HG03139 (cell line): ENCODE measurements at regions not wholly inside any gene's neighbourhood (a gene's known extent, or its start where the extent isn't known, plus 50 kb on each side); places are given as distances from the start of the nearest gene placed in this dataset.

ENCODE experiments used
- ATAC-seq: cut with Tn5 transposase; IDR thresholded peaks from one replicate; pipeline ENCODE4 v1.9.1; 2021; ENCODE audit not compliant: unreplicated experiment

DNA sequence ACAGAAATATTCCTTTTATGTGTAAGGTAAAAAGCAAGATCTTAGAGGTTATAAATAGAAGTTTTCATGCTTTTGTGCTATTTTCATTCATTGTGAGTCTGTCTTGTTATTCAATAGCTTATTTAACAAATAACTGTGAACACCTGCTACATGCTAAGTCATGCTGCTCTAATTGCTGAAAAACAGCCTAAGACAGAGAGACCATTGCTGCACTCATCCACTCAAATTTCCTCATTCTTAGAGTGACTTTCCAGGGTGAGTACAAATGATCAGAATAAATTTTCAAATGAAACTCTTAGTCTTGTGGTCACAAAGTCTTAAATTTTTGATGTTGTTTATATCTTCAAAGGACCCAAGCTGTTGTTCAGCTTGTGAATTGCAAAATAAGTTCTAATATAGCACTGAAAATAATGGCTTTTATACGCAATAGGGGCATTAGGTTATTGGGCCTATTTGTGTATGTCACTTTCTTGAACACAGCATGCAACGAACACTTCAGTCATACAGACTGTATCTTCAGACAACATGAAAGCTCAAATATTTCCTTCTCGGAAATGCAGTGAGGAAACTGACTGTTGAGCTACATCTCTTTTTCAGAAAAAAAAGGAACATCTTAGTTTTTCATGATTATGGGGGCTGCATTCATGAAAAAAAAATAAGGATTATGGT is 247.9 kb upstream of the PCDH15 start:
- no peak for ATAC-seq

DNA sequence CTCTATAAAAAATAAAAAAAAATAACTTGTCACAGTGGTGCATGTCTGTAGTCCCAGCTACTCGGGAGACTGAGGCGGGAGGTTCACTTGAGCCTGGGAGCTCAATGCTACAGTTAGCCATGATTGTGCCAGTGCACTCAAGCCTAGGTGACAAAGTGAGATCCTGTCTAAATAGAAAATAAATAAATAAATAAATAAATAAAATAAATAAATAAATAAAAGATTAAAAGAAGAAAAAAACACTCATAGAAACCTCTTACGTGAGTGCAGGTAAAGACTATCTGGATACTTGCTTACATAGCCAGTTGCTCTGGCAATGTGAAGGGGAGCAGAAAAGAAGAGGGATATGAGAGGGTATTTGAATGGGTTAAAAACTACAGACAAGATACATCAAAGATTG is 242.5 kb upstream of the PCDH15 start:
- ATAC-seq: no peak

DNA sequence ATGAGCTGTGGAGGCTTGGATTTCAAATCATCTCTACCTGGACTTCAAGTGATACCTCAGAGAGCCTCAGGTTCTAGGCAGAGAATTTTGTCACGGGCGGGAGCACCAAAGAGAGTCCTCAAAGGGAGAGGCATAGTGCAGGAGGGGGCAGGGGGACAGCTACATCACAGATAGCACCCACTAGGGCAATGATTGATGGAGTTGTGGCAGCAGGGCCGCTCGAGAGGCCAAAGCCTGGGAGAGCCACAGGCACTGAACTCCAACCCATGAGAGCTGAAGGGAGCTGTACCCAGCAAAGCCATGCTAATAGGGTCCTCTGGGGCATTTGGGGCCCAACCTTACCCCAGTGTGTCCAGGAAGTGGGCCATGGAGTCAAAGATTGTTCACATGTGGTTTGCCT is 232.0 kb upstream of the PCDH15 start:
- no peak for ATAC-seq

DNA sequence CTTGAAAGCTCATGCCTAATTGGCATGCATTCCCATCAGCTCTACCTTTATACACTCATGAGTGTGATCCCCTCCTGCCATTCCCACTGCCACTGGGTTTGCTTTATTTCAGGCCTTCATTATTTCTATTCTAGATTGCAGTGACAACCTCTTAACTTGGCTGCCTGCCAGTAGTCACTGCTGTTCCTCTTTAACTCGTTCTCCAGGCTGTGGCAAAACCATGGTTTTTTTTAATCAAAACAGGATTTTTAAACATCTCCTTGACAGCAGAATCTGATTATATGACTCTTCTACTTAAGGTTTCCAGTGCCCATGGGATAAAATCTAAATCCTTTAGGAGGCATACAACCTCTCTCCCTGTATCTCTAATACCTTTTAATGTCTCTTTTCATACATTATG is 223.7 kb upstream of the PCDH15 start:
- no peak for ATAC-seq

DNA sequence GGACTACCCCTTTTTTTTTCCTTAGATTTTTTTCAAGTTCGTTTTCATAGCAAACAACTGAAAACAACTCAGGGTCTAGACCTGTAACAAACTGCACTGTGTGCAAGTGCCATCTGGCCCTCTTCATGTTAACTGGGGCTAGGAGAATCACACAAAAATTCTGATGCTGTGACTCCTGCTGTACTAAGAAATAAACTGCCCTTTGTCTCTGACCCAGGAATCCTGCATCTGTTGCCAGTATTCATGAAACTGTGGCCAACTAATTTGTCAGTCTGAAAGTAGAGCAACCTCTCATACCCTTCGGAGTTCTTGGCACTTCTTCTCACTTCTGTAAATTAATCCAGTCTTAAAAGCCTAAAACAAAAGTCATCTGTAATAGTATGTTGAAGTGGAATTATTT is 218.4 kb upstream of the PCDH15 start:
- ATAC-seq: no peak

DNA sequence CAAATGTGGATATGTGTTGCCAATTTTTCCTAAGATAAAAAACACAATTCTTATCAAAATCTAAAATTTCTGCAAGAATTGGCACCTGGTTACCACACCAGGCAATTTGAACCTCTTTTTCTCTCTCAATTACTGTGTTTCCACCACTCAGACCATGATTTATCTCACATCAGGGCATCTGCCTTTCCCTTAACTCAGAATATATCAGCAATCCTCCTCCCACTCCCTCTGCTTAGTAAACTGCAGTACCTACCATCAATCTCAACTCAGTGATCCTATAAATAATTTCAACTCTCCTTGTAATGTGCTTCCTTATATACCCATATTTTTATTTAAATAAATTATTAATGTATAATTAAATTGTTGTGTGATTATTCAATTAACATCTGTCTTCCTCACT is 212.3 kb upstream of the PCDH15 start:
- ATAC-seq: no peak

DNA sequence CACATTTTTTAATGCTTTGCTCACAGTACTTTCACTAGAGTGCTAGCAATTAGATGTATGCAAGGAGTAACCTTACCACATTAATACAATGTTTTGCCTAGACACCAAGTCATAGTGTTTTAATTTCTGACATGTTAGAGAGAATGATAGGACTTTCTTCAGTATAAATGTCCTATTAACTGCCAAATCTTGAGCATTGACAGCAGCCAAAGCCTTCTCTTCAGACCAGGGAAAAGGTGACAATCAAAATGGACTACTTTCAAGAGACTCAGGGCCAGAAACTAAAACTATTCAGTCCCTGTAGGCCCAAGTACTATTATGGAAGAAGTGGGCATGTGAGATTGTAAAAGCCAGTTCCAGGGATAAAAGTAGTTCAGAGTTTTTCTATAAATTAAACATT is 201.4 kb upstream of the PCDH15 start:
- no peak for ATAC-seq

DNA sequence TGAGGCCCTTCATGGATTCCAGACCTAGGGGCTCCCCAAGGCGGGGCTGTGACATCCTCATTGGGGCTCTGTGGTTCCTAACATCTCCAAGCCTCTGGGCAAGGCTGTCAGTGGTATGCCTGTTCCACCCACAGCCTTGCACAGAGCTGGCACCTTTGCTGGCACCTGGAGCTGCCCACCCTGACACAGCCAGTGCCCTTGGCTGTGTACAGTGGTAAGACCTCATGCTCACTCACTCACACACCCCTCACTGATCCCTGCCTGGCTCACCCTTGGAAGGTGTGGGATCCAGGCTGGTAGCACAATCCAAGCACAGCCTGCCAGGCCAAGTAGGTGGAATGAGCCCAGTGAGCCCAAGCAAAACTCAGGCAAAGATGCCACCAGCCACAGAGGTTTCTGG is 200.4 kb upstream of the PCDH15 start:
- ATAC-seq: no peak

DNA sequence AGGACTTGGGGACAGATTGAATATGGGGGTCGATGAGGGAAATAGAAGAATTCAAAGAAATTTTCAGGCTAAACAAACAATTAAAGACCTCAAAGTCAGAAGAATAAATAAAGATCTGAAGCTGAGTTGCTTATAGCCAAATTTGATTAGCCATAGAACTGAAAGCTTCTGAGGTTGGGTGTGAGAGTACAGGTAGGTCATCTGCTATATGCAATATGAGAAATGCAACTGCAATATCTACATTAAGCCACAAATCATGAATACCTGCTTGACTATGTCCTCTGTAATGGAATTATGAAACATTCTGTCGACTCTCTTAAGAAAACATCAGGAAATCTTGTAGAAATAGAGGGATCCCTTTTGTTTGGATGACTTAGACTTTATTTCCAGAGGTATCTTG is 192.1 kb upstream of the PCDH15 start:
- ATAC-seq: no peak

DNA sequence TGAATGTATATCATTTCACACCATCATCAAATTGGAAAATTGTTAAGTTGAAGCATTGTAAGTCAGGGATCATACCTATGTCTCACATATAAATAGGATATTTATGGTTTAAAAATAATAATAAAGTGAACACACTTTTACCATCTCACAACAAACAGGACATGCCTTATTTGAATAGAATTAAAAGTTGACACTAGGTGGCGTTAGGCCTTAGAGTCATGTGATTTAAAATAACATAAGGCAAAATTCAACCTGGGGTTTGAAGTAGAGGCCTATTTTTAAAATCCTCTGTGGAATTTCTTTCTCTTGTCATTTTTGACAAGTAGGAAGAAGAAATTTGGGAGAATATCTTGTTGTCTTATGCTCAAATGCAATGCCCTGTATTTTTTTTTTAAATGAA is 184.7 kb upstream of the PCDH15 start:
- ATAC-seq: no peak

DNA sequence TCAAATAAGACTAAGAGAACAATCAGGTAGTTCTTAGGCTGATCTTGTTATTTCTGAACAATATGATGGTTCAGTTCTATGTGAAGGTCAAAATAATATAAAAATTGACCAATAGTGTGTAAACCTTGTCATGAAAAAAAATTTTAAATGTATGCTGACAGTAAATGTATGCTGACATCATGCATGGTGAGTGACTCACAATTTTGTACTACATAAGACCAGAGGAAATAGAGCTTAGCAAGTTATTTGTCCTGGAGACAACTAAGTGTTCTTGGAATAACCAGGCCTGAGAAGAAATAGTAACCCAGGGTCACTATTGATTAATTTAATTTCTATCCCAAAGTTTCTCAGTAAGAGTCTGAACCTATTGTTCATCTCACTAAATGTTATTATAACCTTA is 182.2 kb upstream of the PCDH15 start:
- no peak for ATAC-seq

DNA sequence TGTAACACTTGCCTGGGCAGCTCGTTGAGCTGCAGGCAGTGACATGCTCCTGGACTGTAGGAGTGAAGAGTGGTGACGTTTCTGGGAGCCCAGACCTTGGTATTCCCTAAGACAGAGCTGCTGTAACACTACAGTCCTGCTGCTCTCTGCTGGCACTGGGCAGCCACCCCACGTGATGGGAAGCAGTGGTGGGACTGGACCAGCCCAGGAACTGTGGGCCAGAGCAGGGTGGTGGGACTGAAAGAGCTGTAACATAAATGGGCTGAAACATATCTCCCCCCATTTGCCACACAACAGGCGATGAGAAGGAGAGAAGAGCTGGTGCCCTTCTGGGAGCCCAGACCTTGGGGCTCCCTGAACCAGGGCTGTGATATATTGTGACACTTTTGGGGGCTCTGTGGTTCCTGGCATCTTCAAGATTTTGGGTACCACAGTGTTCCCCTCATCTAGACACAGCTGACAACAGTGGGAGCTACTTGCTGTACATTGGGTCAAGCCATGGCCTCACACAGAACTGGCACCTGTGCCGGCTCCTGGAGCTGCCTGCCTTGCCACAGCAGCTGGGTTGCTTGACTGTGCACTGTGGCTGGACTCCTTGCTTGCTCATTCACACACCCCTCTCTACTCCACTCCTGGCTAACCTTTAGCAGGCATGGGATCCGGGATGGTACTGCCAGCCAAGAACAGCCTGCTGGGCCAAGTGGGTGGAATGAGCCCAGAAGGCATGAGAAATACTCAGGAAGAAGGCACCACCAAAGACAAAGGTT is 161.3 kb upstream of the PCDH15 start:
- ATAC-seq: no peak

DNA sequence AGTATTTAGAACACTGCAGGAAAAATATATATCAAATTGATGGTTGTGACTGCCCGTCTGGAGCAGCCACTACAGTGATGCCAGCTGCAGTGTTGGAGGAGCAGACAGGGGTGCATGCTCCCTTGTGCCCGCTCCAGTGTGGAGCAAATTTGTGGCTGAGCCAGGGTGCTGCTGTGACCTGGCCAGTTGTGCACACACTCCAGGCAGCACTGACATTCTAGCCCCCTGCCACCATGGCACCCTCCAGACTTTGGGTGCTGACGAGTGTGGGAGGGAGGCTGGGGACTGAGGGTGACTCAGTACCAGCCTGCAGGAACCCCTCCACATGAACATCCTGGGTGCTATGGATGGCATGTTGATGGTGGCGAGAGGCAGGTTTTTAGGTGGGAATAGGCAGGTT is 160.0 kb upstream of the PCDH15 start:
- no peak for ATAC-seq

DNA sequence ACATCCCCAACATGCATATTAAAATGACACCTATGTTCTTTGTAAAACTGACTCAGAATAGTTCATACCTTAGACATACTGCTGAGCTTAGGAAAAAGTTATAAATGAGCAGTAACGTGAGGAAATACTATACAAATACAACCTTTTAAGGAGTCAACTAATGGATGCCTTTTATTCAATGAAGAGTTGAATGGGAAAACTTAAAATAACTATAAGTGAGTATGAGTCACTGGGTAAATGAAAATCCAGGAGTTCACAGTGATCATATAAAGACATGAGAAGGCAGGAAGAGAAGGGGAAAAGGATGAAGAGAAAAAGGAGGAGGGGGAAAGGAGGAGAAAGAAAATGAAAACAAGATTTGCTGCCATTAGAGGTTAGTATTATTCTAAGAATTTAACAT is 157.8 kb upstream of the PCDH15 start:
- no peak for ATAC-seq

DNA sequence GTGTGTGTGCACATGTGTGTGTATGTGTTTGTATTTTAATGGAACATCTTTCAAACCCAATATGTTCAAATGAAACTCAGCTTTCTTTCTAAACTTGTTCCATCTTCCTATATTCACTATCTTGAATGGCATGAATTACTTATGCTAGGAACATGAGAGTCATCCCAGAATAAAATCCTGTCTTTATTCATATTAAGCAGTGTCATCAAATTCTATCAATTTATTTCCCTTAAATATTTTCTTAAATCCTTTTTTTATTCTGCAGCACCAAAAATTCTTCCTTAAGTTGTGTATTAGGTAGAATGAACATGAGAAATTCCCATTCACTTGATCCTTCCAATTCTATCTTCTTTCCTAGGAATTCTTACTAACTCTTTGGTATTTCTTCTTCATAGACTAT is 146.6 kb upstream of the PCDH15 start:
- no peak for ATAC-seq

DNA sequence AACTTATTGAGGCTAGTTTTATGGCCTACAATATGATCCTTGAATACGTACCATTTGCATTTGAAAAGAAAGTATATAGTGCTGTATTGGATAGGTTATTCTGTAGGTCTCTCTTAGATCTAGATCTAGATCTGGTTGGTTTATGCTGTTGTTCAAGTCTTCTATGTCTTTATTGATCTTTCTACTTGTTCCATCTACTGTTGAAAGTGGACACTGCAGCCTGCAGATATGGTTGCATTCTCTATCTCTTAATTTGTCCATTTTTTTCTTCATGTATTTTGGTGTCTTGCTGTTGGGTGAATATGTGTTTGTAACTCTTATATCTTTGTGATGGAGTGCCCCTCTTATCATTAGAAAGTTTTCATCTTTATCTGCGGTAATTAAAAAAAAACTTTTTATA is 139.4 kb upstream of the PCDH15 start:
- no peak for ATAC-seq

DNA sequence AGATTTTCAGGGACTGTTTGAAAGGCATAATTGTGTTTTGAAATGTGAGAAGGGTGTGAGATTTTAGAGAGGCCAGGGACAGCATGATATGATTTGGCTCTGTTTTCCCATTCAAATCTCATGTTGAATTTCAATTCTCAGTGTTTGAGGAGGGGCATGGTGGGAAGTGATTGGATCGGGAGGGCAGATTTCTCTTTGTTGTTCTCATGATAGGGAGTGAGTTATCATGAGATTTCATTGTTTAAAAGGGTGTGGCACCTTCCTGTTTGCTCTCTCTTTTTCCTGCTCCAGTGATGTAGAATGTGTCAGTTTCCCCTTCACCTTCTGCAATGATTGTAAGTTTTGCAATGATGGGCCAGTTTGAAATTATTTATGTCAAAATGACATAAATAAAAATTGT is 113.0 kb upstream of the PCDH15 start:
- no peak for ATAC-seq

DNA sequence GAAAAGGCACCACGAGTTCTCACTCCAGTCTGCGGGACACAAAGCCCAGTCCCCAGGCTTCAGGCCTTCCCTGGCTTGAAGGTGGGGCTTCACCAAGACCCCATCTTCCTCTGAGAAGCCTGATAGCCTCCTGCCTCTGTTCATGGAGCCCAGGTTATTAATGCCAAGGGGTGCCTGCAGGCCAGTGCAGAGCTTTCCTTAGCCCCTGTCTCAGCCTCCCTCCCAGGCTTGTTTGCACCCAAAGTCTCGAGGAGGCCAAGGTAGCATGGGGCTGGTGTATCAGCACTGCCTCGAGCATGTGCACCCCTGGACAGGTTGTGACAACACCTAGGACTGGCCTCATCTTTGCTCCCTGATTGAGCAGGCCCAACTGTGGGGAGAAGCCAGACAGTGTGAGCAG is 108.1 kb upstream of the PCDH15 start:
- no peak for ATAC-seq

DNA sequence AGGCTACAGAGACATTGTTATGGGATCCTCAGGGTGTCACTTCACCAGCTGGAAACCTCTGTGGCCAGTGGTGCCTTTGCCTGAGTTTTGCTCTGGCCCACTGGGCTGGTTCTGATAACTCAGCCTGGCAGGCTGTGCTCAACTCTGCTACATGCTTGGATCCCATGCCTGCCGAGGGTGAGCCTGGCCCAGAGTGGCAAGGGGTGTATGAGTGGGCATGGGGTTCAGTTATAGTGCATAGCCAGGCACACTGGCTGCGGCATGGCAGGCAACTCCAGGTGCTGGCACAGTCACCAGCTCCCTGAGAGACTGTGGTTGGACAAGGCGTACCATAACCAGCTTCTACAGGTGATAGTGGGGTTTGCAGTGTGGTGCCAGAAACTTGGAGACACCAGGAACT is 107.0 kb upstream of the PCDH15 start:
- no peak for ATAC-seq

DNA sequence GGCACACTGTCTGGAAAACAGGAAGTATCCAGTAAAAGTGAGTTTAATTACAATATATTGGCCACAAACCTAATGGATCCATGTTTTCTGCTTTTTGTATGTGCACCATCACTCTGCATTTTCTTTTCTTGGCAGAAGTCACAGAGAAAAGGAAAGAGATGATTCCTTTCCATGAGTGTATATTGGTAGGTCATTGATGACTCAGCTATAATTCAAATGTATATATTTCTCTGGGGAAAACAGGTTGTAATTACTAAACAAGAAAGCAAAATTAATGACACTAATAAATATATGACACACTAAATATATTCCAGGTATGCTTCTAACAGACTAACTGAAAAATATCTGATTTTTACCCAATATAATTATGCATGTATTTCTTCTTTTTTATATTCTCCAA is 105.9 kb upstream of the PCDH15 start:
- no peak for ATAC-seq

DNA sequence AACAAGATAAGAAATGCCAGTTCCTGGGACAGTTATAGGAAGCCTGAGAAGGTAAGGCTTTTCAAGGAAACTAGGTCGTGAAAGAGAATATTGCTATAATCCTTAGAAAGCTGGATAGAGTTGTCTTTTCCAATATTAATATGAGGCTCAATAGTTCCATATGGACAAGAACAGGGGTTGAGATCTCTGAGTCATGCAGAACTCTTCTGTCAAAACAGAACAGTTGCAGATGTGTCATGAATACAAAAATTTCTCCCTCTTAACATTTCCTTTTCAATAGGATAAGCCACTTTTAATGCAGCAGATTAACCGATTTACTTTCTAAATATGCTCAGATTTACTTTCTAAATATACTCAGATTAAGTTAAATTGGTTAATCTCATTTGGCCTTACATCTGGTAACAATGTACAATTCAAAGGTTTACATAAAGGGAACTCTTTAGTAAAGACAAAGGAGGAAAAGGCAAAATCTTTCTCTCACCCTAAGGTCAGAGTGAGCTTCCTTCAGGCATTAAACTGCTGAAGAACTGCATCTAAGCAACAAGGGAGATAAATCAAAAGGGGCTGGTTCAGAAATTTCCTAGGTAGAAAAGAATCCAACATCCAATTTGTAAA is 104.7 kb upstream of the PCDH15 start:
- no peak for ATAC-seq

DNA sequence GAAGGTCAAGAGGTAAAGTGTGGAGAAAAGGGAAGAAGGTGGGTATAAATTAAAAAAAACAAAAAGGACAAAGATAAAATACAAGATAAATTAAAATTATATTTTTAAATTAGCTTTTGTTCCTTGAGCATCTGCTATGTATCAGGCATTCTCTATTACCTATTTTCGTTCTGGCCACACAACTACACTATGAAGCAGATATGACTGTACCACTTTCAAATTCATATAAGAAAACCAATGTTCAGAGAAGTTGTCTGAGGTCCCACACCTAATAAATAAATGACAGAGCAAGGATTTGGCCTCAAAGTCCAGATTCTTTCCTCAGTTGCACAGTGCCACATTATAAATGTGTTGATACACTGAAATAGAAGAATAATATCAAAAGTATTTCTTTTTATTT is 103.8 kb upstream of the PCDH15 start:
- ATAC-seq: no peak

DNA sequence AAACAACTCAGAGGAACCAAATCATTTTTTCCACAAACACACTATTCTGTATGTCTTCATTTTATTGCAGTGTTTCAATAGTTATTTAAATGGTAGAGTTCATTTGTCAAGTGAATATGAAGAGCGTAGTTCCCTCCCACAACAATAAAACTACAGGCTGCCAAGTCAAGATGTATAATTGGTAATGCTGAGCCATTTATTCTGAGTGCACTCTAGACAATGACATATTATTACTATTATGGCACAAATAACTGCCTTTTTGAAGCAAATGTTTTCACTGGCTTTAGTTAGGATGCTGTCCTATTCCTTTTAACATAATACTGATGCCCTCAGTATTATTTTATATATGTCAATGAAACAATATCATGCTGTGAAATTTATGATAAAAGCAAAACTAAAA is 102.7 kb upstream of the PCDH15 start:
- no peak for ATAC-seq
